ENCODE measurements at regions not wholly inside any gene's neighbourhood (a gene's known extent, or its start where the extent isn't known, plus 50 kb on each side); places are given as distances from the start of the nearest gene placed in this dataset.

- TF ChIP-seq CTCF (IDR thresholded peaks at IDR 0.05): no peak
- TF ChIP-seq POLR2A (IDR thresholded peaks at IDR 0.05): no peak
- TF ChIP-seq EP300 (IDR thresholded peaks at IDR 0.05): no peak
These were observed 662.8 kb downstream of the PTPRC start for GRCh38 chr1:199301472-199302217.

All from sigmoid colon (tissue), 4 donors.